Neural progenitor cell (in vitro differentiated cells): ENCODE measurements at regions not wholly inside any gene's neighbourhood (a gene's known extent, or its start where the extent isn't known, plus 50 kb on each side); places are given as distances from the start of the nearest gene placed in this dataset.

Source experiments
- CTCF ChIP-seq: fragments of 200-600 bp; sonication (generic); IDR thresholded peaks from 2 replicates; pipeline ENCODE4 v1.5.1; 2017; ENCODE audit warnings: antibody characterized with exemption, mild to moderate bottlenecking
- EZH2 ChIP-seq: fragments of 200-600 bp; sonication (generic); IDR thresholded peaks from 2 replicates; pipeline ENCODE4 v1.6.1; 2017; ENCODE audit warnings: antibody characterized with exemption, mild to moderate bottlenecking, moderate library complexity

- TF ChIP-seq CTCF (no peak), EZH2 (no peak)
Observed at GRCh38 chr5:56607074-56607473, 208.3 kb upstream of the MAP3K1 start.
